BE2C (cell line): ENCODE measurements at regions not wholly inside any gene's neighbourhood (a gene's known extent, or its start where the extent isn't known, plus 50 kb on each side); places are given as distances from the start of the nearest gene placed in this dataset.

Source experiments
- DNase-seq: peaks from one replicate; pipeline ENCODE4 v3.0.0-alpha.2; 2020
- H3K27me3 ChIP-seq: fragments of 250-450 bp; sonication (Bioruptor Pico); 2 replicates; pipeline ENCODE4 v1.5.1; 2020; ENCODE audit warnings: mild to moderate bottlenecking
- H3K36me3 ChIP-seq: fragments of 250-450 bp; sonication (Bioruptor Pico); 2 replicates; pipeline ENCODE4 v1.5.1; 2020; ENCODE audit warnings: mild to moderate bottlenecking
- H3K4me1 ChIP-seq: fragments of 250-450 bp; sonication (Bioruptor Pico); 2 replicates; pipeline ENCODE4 v1.5.1; 2020
- H3K4me3 ChIP-seq: 2 replicates; pipeline ENCODE4 v1.5.1; 2011; ENCODE audit warnings: low read depth, low read length
- H3K9me3 ChIP-seq: fragments of 250-450 bp; sonication (Bioruptor Pico); 2 replicates; pipeline ENCODE4 v1.5.1; 2020
- CTCF ChIP-seq: IDR thresholded peaks from 2 replicates; pipeline ENCODE4 v1.5.1; 2012; ENCODE audit warnings: mild to moderate bottlenecking, low read depth, low read length

- no peaks in the 10 kb centered on the region for H3K9me3 ChIP-seq
- H3K27me3 ChIP-seq: no peaks in the 10 kb centered on the region
- no peak for DNase-seq
- no peak overlapping the region for H3K4me3 ChIP-seq
- no peak for TF ChIP-seq CTCF
- no peaks in the 10 kb centered on the region for H3K36me3 ChIP-seq
- no peaks in the 10 kb centered on the region for H3K4me1 ChIP-seq
Observed at GRCh38 chr6:4294636-4295035, 159.3 kb upstream of the ECI2 start.

- no peak for DNase-seq
- Histone ChIP-seq H3K4me1 (no peaks in the 10 kb centered on the region), H3K9me3 (no peaks in the 10 kb centered on the region), H3K27me3 (no peaks in the 10 kb centered on the region), H3K4me3 (no peak overlapping the region), H3K36me3 (no peaks in the 10 kb centered on the region)
- TF ChIP-seq CTCF: no peak
Observed at GRCh38 chr6:4291453-4292403, 156.4 kb upstream of the ECI2 start.

DNA sequence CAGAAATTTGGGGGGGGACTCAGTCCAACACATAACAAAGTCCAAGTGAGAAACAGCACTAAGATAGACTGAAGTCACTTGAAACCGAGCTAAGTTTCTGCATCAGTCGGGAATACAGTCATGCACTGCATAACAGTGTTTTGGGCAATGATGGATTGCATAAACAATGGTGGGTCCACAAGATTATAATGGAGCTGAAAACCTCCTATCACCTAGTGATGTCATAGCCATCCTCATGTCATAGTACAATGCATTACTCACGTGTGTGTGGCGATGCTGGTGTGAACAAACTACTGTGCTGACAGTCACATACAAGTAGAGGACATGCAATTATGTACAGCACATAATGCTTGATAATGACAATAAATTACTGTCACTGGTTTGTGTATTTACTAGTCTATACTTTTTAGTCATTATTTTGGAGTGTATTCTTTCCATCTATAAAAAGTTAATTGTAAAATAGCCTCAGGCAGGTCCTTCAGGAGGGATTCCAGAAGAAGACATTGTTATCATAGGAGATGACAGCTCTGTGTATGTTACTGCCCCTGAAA lies 154.5 kb upstream of the ECI2 start:
- no peaks in the 10 kb centered on the region for H3K4me1 ChIP-seq
- H3K4me3 ChIP-seq: no peak overlapping the region
- no peaks in the 10 kb centered on the region for H3K36me3 ChIP-seq
- no peaks in the 10 kb centered on the region for H3K27me3 ChIP-seq
- no peak for DNase-seq
- no peak for TF ChIP-seq CTCF
- H3K9me3 ChIP-seq: no peaks in the 10 kb centered on the region

- peak; percentile 51 for DNase-seq
- no peak for TF ChIP-seq CTCF
- Histone ChIP-seq H3K36me3 (no peaks in the 10 kb centered on the region), H3K27me3 (no peaks in the 10 kb centered on the region), H3K4me3 (no peak overlapping the region), H3K4me1 (no peaks in the 10 kb centered on the region), H3K9me3 (no peaks in the 10 kb centered on the region)
Observed at GRCh38 chr6:4287811-4288244, 152.5 kb upstream of the ECI2 start.

DNA sequence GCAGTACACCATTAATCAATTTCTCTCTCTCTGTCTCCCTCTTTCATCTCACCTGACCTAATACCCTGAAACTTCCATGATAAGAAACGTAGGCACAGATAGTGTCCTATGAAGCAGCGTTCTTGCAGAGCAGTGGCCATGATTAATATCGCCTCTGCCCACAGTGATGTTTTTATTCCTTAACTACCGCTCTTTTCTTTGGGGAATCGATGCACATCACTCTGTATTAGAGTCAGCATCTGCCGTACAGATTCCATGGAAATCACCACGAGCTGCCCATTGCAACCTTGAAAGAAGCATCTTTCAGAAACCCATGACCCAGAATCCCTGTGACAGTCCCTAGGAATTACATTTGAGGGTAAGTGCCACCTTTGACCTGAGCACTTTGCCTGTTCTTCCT lies 152.0 kb upstream of the ECI2 start:
- no peak for DNase-seq
- H3K27me3 ChIP-seq: no peaks in the 10 kb centered on the region
- no peaks in the 10 kb centered on the region for H3K9me3 ChIP-seq
- no peaks in the 10 kb centered on the region for H3K4me1 ChIP-seq
- no peak overlapping the region for H3K4me3 ChIP-seq
- H3K36me3 ChIP-seq: no peaks in the 10 kb centered on the region
- TF ChIP-seq CTCF: no peak

GRCh38 chr6:4282926-4283325 lies 147.6 kb upstream of the ECI2 start:
- peaks cover 5% of the 10 kb centered on the region for H3K27me3 ChIP-seq
- no peak for TF ChIP-seq CTCF
- DNase-seq: no peak

More at GRCh38 chr6:4282926-4283325, 147.6 kb upstream of the ECI2 start:
- H3K4me3 ChIP-seq: no peak overlapping the region
- no peaks in the 10 kb centered on the region; the same call in 1 of the 2 replicates for H3K9me3 ChIP-seq
- no peaks in the 10 kb centered on the region for H3K36me3 ChIP-seq
- H3K4me1 ChIP-seq: no peaks in the 10 kb centered on the region
